ENCODE measurements at regions not wholly inside any gene's neighbourhood (a gene's known extent, or its start where the extent isn't known, plus 50 kb on each side); places are given as distances from the start of the nearest gene placed in this dataset.

DNA sequence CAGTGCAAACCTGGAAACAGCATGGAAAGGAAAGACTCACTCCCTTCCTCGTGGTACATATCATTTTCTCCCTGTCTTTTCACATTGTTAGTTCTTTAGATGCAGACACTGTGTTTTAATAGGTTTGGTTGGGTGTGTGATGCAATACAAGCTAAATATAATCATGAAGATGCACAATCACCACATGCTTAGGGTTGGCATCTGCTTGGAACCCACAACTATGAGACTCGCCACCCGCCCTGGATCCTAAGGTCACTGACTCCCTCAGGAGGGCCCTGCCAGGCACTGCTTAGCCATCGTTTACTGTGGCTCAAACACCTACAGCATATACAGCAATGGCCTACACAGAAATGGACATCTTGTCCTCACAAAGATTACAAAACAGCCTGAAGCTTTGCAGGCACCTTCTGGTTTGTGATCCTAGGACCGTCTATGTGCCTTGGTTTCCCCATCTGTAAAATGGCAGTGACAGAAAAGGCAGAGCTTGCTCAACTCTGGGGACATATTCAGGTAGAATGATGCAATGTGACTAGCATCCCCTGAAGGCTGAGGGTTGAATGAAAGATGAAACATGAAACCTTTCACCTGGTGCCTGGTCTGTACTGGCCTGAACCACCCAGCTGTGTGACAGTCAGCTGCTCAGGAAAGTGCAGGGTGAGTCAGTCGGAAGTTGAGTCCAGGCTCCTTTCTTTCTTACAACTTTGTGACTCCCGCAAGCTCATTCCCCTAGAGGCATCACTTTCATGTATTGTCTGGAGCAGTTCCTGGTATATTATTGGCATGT is 123.6 kb upstream of the PFN2 start:
- Histone ChIP-seq H3K4me1 (no peaks in the 10 kb centered on the region), H3K9me3 (no peaks in the 10 kb centered on the region), H3K36me3 (no peaks in the 10 kb centered on the region), H3K27ac (no peak overlapping the region), H3K27me3 (no peaks in the 10 kb centered on the region), H3K4me3 (no peak overlapping the region)
- intact Hi-C loops (cut with DNase I; ENCODE audit: low total_unique reads): no loop called here
- TF ChIP-seq POLR2A (IDR thresholded peaks at IDR 0.05) (no peak), POLR2AphosphoS5 (IDR thresholded peaks at IDR 0.05) (no peak), CTCF (IDR thresholded peaks at IDR 0.05) (no peak)
- DNase-seq (ENCODE audit: low spot score in 2 of 2): no peak

DNA sequence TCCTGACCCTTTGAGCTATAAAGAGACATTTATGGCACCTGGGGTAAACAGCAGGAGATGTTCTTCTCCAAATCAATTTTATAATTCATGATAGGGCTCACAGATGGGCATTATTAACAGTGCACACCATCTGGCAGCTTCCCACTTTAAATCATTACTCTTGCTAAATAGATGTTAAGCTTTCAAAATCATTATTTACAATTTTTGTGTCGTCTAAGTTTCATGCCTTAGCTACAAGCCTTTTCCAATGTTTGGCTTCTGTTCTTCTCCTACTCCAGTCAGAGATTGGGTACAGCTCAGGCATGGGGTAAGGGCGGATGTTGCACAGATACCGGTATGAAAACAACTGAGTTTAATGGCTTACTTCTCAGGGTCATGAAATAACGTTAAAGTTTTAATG is 120.9 kb upstream of the PFN2 start:
- no peaks in the 10 kb centered on the region for H3K36me3 ChIP-seq
- no peak overlapping the region for H3K27ac ChIP-seq
- no peak for DNase-seq (ENCODE audit: low spot score in 2 of 2)
- H3K4me1 ChIP-seq: no peaks in the 10 kb centered on the region
- no peak for TF ChIP-seq POLR2A (IDR thresholded peaks at IDR 0.05)
- TF ChIP-seq CTCF (IDR thresholded peaks at IDR 0.05): no peak
- TF ChIP-seq POLR2AphosphoS5 (IDR thresholded peaks at IDR 0.05): no peak
- H3K27me3 ChIP-seq: no peaks in the 10 kb centered on the region
- intact Hi-C loops (cut with DNase I; ENCODE audit: low total_unique reads): no loop called here
- no peak overlapping the region for H3K4me3 ChIP-seq
- no peaks in the 10 kb centered on the region for H3K9me3 ChIP-seq

GRCh38 chr3:150090877-150091276 is 120.2 kb upstream of the PFN2 start:
- Histone ChIP-seq H3K4me1 (no peaks in the 10 kb centered on the region), H3K36me3 (no peaks in the 10 kb centered on the region), H3K27ac (no peak overlapping the region), H3K4me3 (no peak overlapping the region), H3K27me3 (no peaks in the 10 kb centered on the region), H3K9me3 (no peaks in the 10 kb centered on the region)
- TF ChIP-seq CTCF (IDR thresholded peaks at IDR 0.05) (no peak), POLR2A (IDR thresholded peaks at IDR 0.05) (no peak), POLR2AphosphoS5 (IDR thresholded peaks at IDR 0.05) (no peak)
- DNase-seq (ENCODE audit: low spot score in 2 of 2): no peak
- intact Hi-C loops (cut with DNase I; ENCODE audit: low total_unique reads): no loop called here

DNA sequence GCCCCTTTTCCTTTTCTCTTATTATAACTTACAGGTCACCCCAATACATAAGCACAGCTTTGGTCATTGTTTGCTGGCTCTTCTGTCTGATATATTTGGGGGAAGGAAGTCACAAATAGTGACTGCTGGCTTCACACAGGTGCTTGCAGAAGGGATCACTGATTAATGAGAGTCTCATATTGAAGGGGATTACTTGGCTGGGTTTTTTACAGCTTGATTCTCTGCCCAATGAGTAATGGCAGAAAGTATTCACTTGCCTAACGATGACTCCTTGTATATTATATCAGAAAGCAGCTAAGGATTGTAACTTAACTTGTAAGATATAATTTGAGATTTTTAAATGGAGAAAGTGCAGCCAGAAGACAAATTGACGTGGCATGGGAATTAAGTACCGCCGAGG is 119.3 kb upstream of the PFN2 start:
- no peak overlapping the region for H3K27ac ChIP-seq
- DNase-seq (ENCODE audit: low spot score in 2 of 2): no peak
- no peaks in the 10 kb centered on the region for H3K4me1 ChIP-seq
- H3K27me3 ChIP-seq: no peaks in the 10 kb centered on the region
- H3K9me3 ChIP-seq: no peaks in the 10 kb centered on the region
- H3K4me3 ChIP-seq: no peak overlapping the region
- no peaks in the 10 kb centered on the region for H3K36me3 ChIP-seq
- intact Hi-C loops (cut with DNase I; ENCODE audit: low total_unique reads): no loop called here
- TF ChIP-seq POLR2AphosphoS5 (IDR thresholded peaks at IDR 0.05) (no peak), POLR2A (IDR thresholded peaks at IDR 0.05) (no peak), CTCF (IDR thresholded peaks at IDR 0.05) (no peak)

DNA sequence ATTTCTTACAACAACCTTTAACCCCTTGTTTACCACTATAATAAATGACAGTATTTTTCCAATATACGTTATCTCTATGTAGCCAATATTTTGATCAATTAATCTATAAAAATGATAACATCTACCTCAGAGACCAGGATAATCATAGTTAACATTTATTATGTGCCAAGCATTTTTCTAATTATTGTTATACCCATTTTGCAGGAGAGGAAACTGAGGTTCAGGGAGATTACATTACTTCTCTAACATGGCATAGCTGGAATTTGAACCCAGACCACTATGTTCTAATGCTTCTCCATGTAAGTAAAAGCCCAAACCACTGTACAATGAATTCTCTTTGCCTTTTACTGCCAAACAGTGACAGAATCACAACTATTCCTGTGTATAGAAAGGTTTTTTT is 113.4 kb upstream of the PFN2 start:
- TF ChIP-seq POLR2A (IDR thresholded peaks at IDR 0.05): no peak
- TF ChIP-seq CTCF (IDR thresholded peaks at IDR 0.05): no peak
- no peak for TF ChIP-seq POLR2AphosphoS5 (IDR thresholded peaks at IDR 0.05)
- H3K4me3 ChIP-seq: no peak overlapping the region
- intact Hi-C loops (cut with DNase I; ENCODE audit: low total_unique reads): no loop called here
- H3K36me3 ChIP-seq: no peaks in the 10 kb centered on the region
- H3K27ac ChIP-seq: no peak overlapping the region
- DNase-seq (ENCODE audit: low spot score in 2 of 2): no peak
- no peaks in the 10 kb centered on the region for H3K27me3 ChIP-seq
- H3K4me1 ChIP-seq: peaks cover 0 to 8% of the 10 kb centered on the region in 2 donors
- H3K9me3 ChIP-seq: no peaks in the 10 kb centered on the region
